Tibial artery (tissue), 4 donors: ENCODE measurements at regions not wholly inside any gene's neighbourhood (a gene's known extent, or its start where the extent isn't known, plus 50 kb on each side); places are given as distances from the start of the nearest gene placed in this dataset.

Experiments used
- DNase-seq, 2 donors: peaks; one replicate each; pipeline ENCODE4 v3.0.0-alpha.2; 2019
- H3K27ac ChIP-seq, 2 donors: fragments of 200-600 bp; sonication (generic) in 1 of 2; 1 replicate in 1 of 2; 2 replicates in 1 of 2; pipeline ENCODE4 v1.5.1; 2018 to 2019; ENCODE audit warnings: mild to moderate bottlenecking in 1 of 2
- H3K27me3 ChIP-seq, 2 donors: fragments of 200-600 bp; sonication (generic) in 1 of 2; one replicate each; pipeline versions ENCODE4 v1.5.1 to v1.6.0; 2016 to 2019
- H3K36me3 ChIP-seq, 3 donors: fragments of 200-600 bp; sonication (generic) in 2 of 3; one replicate each; pipeline ENCODE4 v1.5.1; 2016 to 2019; ENCODE audit warnings: mild to moderate bottlenecking in 2 of 3
- H3K4me1 ChIP-seq, 4 donors: fragments of 200-600 bp; sonication (generic) in 2 of 4; 1 replicate in 3 of 4; 2 replicates in 1 of 4; pipeline ENCODE4 v1.5.1; 2016 to 2019
- H3K4me3 ChIP-seq, 2 donors: fragments of 200-600 bp; sonication (generic) in 1 of 2; 1 replicate in 1 of 2; 2 replicates in 1 of 2; pipeline ENCODE4 v1.5.1; 2018 to 2019; ENCODE audit warnings: mild to moderate bottlenecking in 2 of 2
- H3K9me3 ChIP-seq, 3 donors: fragments of 200-600 bp; sonication (generic) in 1 of 3; one replicate each; pipeline ENCODE4 v1.5.1; 2016 to 2019
- intact Hi-C: fragments of 100-400 bp; cut with DNase I; formaldehyde crosslinking; loops from one replicate; pipeline ENCODE4 v1.15.0; 2023; ENCODE audit warnings: low total_unique reads
- TF ChIP-seq, protein P1 (sequence below), 2 experiments: fragments of 200-600 bp in 1 of 2; fragments of 450-650 bp in 1 of 2; IDR thresholded peaks; one replicate each; pipeline ENCODE4 v1.5.1; 2017 to 2019; ENCODE audit warnings: antibody characterized with exemption in 2 of 2, mild to moderate bottlenecking in 1 of 2, moderate library complexity in 1 of 2

DNA sequence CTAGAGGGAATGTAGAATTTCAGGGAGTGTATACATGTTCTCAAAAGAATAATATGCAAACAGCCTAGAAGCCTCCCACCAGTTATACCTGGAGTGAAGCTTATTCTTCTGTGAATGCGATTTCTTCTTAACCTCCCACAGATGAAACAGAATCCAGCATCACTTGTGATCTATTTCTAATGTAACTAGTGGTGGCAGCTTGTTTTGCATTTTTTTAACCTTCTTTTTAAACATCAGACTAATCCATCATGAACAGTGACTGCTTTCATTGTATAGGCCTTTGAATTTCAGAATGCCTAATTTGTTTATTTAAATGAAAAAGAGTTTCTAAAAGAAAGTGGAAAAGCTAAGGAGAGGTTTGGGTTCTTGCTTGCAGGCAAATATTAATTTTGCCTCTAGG is 85.7 kb upstream of the EPHA4 start:
- TF ChIP-seq, protein P1, sequence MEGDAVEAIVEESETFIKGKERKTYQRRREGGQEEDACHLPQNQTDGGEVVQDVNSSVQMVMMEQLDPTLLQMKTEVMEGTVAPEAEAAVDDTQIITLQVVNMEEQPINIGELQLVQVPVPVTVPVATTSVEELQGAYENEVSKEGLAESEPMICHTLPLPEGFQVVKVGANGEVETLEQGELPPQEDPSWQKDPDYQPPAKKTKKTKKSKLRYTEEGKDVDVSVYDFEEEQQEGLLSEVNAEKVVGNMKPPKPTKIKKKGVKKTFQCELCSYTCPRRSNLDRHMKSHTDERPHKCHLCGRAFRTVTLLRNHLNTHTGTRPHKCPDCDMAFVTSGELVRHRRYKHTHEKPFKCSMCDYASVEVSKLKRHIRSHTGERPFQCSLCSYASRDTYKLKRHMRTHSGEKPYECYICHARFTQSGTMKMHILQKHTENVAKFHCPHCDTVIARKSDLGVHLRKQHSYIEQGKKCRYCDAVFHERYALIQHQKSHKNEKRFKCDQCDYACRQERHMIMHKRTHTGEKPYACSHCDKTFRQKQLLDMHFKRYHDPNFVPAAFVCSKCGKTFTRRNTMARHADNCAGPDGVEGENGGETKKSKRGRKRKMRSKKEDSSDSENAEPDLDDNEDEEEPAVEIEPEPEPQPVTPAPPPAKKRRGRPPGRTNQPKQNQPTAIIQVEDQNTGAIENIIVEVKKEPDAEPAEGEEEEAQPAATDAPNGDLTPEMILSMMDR (IDR thresholded peaks at IDR 0.05): no peak
- Histone ChIP-seq H3K27me3 (no peaks in the 10 kb centered on the region), H3K4me3 (no peak overlapping the region), H3K36me3 (no peaks in the 10 kb centered on the region), H3K4me1 (no peaks in the 10 kb centered on the region), H3K9me3 (no peaks in the 10 kb centered on the region), H3K27ac (no peak overlapping the region)
- no peak for DNase-seq
- intact Hi-C loops: no loop called here

DNA sequence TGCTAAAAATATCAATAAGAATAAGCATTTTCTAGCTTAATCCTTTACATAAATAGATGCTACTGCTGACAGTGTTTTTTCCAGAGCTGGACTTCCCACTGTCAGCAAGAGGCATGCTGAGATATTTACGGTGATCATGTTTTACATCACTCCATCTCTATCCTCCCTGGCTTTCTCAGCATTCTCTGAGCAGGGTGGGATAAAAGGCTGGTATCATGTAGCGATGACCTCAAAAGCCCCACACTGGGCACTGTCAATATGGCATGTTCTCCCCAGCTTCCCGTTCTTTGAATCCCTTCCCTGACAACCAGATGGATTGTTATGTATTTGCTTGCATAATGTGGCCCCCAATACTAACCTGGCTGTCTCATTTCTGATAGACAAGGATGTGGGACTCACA is 83.2 kb upstream of the EPHA4 start:
- Histone ChIP-seq H3K27ac (no peak overlapping the region), H3K9me3 (no peaks in the 10 kb centered on the region), H3K4me3 (no peak overlapping the region), H3K27me3 (no peaks in the 10 kb centered on the region), H3K4me1 (no peaks in the 10 kb centered on the region), H3K36me3 (no peaks in the 10 kb centered on the region)
- TF ChIP-seq, protein P1 (IDR thresholded peaks at IDR 0.05): no peak
- intact Hi-C loops: no loop called here
- no peak for DNase-seq

DNA sequence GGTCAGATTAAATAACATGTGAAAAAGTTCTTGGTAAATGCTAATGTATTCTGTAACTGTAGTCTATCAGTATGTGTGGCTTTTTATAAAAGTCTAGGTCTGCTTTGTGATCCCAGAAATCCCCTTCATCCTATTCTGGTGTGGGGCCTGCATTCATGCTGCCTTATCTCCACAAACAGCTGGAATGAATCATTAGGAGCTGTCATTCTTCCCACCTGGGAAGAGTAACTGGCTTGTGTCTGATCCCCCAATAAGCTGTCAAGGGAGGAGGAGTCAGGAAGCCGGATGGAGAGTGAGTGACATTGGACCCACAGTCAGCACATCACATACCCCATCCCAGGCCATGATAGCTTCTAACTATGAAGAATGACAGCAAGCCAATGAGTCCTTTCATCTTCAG is 81.1 kb upstream of the EPHA4 start:
- peaks cover 0 to 11% (median 1%) of the 10 kb centered on the region in 4 donors for H3K4me1 ChIP-seq
- TF ChIP-seq, protein P1 (IDR thresholded peaks at IDR 0.05): no peak
- no peak overlapping the region for H3K27ac ChIP-seq
- no peaks in the 10 kb centered on the region for H3K36me3 ChIP-seq
- no peaks in the 10 kb centered on the region for H3K27me3 ChIP-seq
- intact Hi-C loops: no loop called here
- no peak for DNase-seq
- H3K4me3 ChIP-seq: no peak overlapping the region
- no peaks in the 10 kb centered on the region for H3K9me3 ChIP-seq

DNA sequence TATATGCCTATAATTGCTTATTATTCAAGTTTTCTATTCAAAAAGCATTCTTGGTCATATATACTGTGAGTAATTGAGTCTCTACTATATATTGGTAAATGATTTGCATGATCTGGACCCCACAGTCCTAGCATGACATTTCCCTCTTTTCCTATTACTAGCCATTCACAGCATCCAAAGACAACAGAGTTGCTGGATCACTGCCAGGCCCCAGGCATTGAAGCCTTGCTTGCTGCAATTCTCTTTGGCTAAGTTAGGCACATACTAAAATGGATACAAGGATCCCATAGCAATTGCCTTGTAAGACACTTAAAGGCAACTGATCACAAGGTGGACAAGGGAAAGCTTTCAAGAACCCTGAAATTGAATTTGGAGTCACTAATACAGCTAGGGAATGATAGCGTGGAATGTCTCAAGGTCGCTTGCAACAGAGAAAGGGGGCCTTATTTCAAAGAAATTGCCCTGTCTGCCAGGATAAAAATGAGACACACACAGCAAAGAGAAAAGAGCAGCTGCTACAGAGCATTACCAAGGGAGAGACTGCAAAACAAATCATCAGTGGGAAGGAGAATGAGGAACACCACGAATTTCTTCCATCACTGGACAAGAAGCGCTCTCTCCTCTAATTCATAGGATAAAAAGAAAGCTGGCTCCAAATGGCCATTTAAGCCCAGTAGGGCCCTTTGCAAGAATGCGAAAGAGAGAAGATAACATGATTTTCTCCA is 77.1 kb upstream of the EPHA4 start:
- Histone ChIP-seq H3K4me3 (no peak overlapping the region), H3K36me3 (no peaks in the 10 kb centered on the region), H3K27ac (no peak overlapping the region), H3K4me1 (peaks cover 0 to 11% (median 1%) of the 10 kb centered on the region in 4 donors), H3K9me3 (no peaks in the 10 kb centered on the region), H3K27me3 (no peaks in the 10 kb centered on the region)
- peak; percentile 70 to 87 for DNase-seq
- TF ChIP-seq, protein P1 (IDR thresholded peaks at IDR 0.05): no peak
- intact Hi-C loops: no loop called here

DNA sequence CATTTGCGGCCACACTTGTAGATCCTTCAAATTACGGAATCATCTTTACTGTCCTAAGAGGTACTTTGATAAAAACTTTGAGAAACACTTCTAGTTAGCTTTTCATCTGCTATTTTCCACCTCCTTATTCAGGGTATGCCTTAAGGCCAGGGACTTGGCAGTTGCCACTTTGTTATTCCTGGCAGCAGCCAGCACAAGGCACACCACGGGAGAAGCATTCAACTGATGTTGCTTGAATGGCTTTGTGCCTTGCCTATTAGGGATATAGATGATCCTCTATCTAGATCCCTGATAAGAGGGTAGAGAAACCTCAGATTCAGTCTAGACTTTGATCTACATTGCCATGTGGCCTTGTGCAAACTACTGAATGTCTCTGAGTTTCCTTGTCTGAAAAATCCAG is 70.3 kb upstream of the EPHA4 start:
- Histone ChIP-seq H3K4me1 (peaks cover 0 to 13% (median 0%) of the 10 kb centered on the region in 4 donors), H3K4me3 (no peak overlapping the region), H3K27me3 (no peaks in the 10 kb centered on the region), H3K9me3 (no peaks in the 10 kb centered on the region), H3K27ac (no peak overlapping the region), H3K36me3 (no peaks in the 10 kb centered on the region)
- TF ChIP-seq, protein P1 (IDR thresholded peaks at IDR 0.05): no peak
- peak in 1 of 2 donors; percentile 66 for DNase-seq
- intact Hi-C loops: no loop called here
